HCT116 (cell line): ENCODE measurements at regions not wholly inside any gene's neighbourhood (a gene's known extent, or its start where the extent isn't known, plus 50 kb on each side); places are given as distances from the start of the nearest gene placed in this dataset.
"Not testable (repeated sequence)": the region's sequence is repeated elsewhere in the genome, so short reads cannot be mapped to it uniquely, and the experiment has no call there.

ENCODE experiments used
- ATAC-seq: fragments of 200-7000 bp; cut with Tn5 transposase; 2 replicates; pipeline ENCODE4 v1.9.1; 2020; ENCODE audit warnings: mild to moderate bottlenecking, moderate library complexity
- BruUV-seq: library from RNA; stranded (reverse); fragments of 400-500 nt; replicated peaks from 2 replicates; lab custom pipeline; 2021; lab: Mats Ljungman, UMichigan
- CTCF ChIA-PET: fragments of 300-600 bp; sonication (Branson Sonifier 250); formaldehyde crosslinking; loops from one replicate; lab custom pipeline; 2021; ENCODE audit warnings: antibody characterized with exemption; lab: Charles Lee
- POLR2A ChIA-PET: fragments of 300-600, 350-600 bp; sonication (Branson Sonifier 250); formaldehyde crosslinking; loops from one replicate; lab custom pipeline; 2021; ENCODE audit warnings: antibody characterized with exemption; lab: Charles Lee
- RAD21 ChIA-PET, 2 experiments: fragments of 300-600 bp; sonication (Branson Sonifier 250); formaldehyde crosslinking; loops; one replicate each; lab custom pipeline; 2023; ENCODE audit warnings: low total read pairs in 2 of 2; ENCODE audit not compliant: uncharacterized antibody in 2 of 2, unreplicated experiment in 2 of 2, low non-redundant PET in 1 of 2; lab: Charles Lee
- DNase-seq: peaks from one replicate; pipeline ENCODE4 v3.0.0-alpha.2; 2010; ENCODE audit warnings: low read depth, low spot score
- H2AFZ ChIP-seq: fragments of 200-600 bp; shearing (Covaris generic), sonication (generic); 2 replicates; pipeline ENCODE4 v1.6.1; 2017; ENCODE audit warnings: low read depth, mixed run types, mixed read lengths, antibody characterized with exemption, low read length; ENCODE audit not compliant: poor library complexity, severe bottlenecking
- H3K27ac ChIP-seq: 2 replicates; pipeline ENCODE4 v1.5.1; 2012; ENCODE audit warnings: low read depth, low read length
- H3K27me3 ChIP-seq: fragments of 200-600 bp; sonication (generic); 2 replicates; pipeline ENCODE4 v1.6.1; 2016; ENCODE audit warnings: mixed run types, low read length, mixed read lengths; ENCODE audit not compliant: insufficient read depth
- H3K36me3 ChIP-seq, 2 experiments: fragments of 200-500 bp in 1 of 2; fragments of 200-600 bp in 1 of 2; sonication (Bioruptor generic) in 1 of 2; sonication (generic) in 1 of 2; 2 replicates each; pipeline versions ENCODE4 v1.5.1 to v1.6.1; 2014 to 2016; ENCODE audit warnings: low read length in 2 of 2, inconsistent platforms in 1 of 2, mixed read lengths in 1 of 2, mixed run types in 1 of 2; ENCODE audit not compliant: insufficient read depth in 2 of 2, control insufficient read depth in 1 of 2
- H3K4me1 ChIP-seq, 2 experiments: fragments of 200-600 bp in 1 of 2; sonication (generic) in 1 of 2; 2 replicates each; pipeline versions ENCODE4 v1.5.1 to v1.6.1; 2012 to 2017; ENCODE audit warnings: low read length in 2 of 2, inconsistent platforms in 1 of 2, mild to moderate bottlenecking in 1 of 2, mixed read lengths in 1 of 2, mixed run types in 1 of 2, moderate library complexity in 1 of 2; ENCODE audit not compliant: insufficient read depth in 2 of 2, control insufficient read depth in 1 of 2
- H3K4me2 ChIP-seq: fragments of 200-600 bp; sonication (generic); 2 replicates; pipeline ENCODE4 v1.6.1; 2017; ENCODE audit warnings: mixed run types, low read length, mixed read lengths
- H3K4me3 ChIP-seq, 2 experiments: fragments of 200-600 bp in 1 of 2; sonication (generic) in 1 of 2; replicated peaks in 1 of 2; 2 replicates each; pipeline ENCODE4 v1.5.1; 2011 to 2016; ENCODE audit warnings: low read length in 2 of 2, control low read depth in 1 of 2, low read depth in 1 of 2, mild to moderate bottlenecking in 1 of 2, mixed read lengths in 1 of 2, mixed run types in 1 of 2
- H3K79me2 ChIP-seq: fragments of 200-600 bp; sonication (generic); 2 replicates; pipeline ENCODE4 v1.6.1; 2017; ENCODE audit warnings: mild to moderate bottlenecking, mixed run types, low read length, moderate library complexity, mixed read lengths; ENCODE audit not compliant: insufficient read depth
- H3K9ac ChIP-seq: fragments of 200-600 bp; sonication (generic); 2 replicates; pipeline ENCODE4 v1.6.1; 2016; ENCODE audit warnings: low read length, mixed read lengths
- H3K9me2 ChIP-seq: fragments of 200-600 bp; sonication (generic), shearing (Covaris generic); 2 replicates; pipeline ENCODE4 v1.6.1; 2017; ENCODE audit warnings: mixed run types, mild to moderate bottlenecking, moderate library complexity; ENCODE audit not compliant: insufficient read depth
- H3K9me3 ChIP-seq, 2 experiments: fragments of 200-500 bp in 1 of 2; fragments of 200-600 bp in 1 of 2; sonication (Bioruptor generic) in 1 of 2; sonication (generic) in 1 of 2; 2 replicates each; pipeline ENCODE4 v1.6.1; 2014 to 2017; ENCODE audit warnings: low read length in 2 of 2, mixed read lengths in 2 of 2, inconsistent platforms in 1 of 2, low read depth in 1 of 2, mild to moderate bottlenecking in 1 of 2, mixed run types in 1 of 2, moderate library complexity in 1 of 2; ENCODE audit not compliant: control insufficient read depth in 1 of 2, insufficient read depth in 1 of 2
- H4K20me1 ChIP-seq: fragments of 200-600 bp; sonication (generic), shearing (Covaris generic); 2 replicates; pipeline ENCODE4 v1.6.1; 2017; ENCODE audit warnings: mixed run types, mild to moderate bottlenecking, moderate library complexity; ENCODE audit not compliant: insufficient read depth
- EGR1 ChIP-seq: IDR thresholded peaks from 2 replicates; pipeline ENCODE4 v1.6.1; 2012; ENCODE audit warnings: low read depth
- JUND ChIP-seq: IDR thresholded peaks from 2 replicates; pipeline ENCODE4 v1.6.1; 2012
- SP1 ChIP-seq: IDR thresholded peaks from 2 replicates; pipeline ENCODE4 v1.6.1; 2012; ENCODE audit warnings: low read depth
- YY1 ChIP-seq: IDR thresholded peaks from 2 replicates; pipeline ENCODE4 v1.6.1; 2011; ENCODE audit warnings: low read length, low read depth, moderate library complexity, mild to moderate bottlenecking; ENCODE audit not compliant: insufficient replicate concordance; ENCODE audit errors: extremely low read depth
- intact Hi-C: fragments of 100-400 bp; cut with micrococcal nuclease; formaldehyde crosslinking; loops from 2 replicates; pipeline ENCODE4 v1.10.0; 2022

DNA sequence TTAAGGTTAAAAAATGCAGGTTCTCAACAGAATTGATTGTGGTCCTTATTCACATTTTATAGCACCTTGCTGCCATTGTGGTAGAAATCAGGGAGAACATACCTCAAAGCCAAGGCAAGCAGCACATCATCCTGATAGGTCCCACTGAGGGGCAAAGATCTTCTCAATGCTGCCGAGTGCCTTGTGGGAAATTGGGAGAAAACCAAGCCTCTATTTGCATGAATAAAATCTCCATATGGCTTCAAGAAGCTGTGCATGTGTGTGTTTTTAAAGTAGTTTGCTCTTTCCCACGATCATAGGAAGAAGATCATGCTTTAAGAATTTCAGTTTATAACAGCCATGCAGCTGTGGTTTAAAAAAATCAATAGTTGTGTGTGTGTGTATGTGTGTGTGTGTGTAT, 216.9 kb upstream of the FBXL7 start:
- H3K27me3 ChIP-seq, result no peaks in the 10 kb centered on the region
- DNase-seq (no peak), ATAC-seq (no peak)
- POLR2A ChIA-PET, result no interaction called here
- H3K36me3 ChIP-seq, result no peaks in the 10 kb centered on the region
- no peaks in the 10 kb centered on the region for H3K9me2 ChIP-seq
- TF ChIP-seq YY1, result no peak
- H4K20me1 ChIP-seq, result no peaks in the 10 kb centered on the region
- H3K4me1 ChIP-seq, result no peaks in the 10 kb centered on the region
- no peak overlapping the region for H2AFZ ChIP-seq
- H3K9ac ChIP-seq, result no peak overlapping the region
- no peak overlapping the region for H3K4me3 ChIP-seq
- intact Hi-C loops, result no loop called here
- no peak overlapping the region for H3K4me2 ChIP-seq
- H3K79me2 ChIP-seq, result no peaks in the 10 kb centered on the region
- RAD21 ChIA-PET, result no interaction called here
- CTCF ChIA-PET, result no interaction called here
- BruUV-seq, result no TSS peak
- peaks cover 4 to 20% of the 10 kb centered on the region in 2 experiments; a peak in 2 of 4 replicates for H3K9me3 ChIP-seq
- no peak overlapping the region for H3K27ac ChIP-seq

DNA sequence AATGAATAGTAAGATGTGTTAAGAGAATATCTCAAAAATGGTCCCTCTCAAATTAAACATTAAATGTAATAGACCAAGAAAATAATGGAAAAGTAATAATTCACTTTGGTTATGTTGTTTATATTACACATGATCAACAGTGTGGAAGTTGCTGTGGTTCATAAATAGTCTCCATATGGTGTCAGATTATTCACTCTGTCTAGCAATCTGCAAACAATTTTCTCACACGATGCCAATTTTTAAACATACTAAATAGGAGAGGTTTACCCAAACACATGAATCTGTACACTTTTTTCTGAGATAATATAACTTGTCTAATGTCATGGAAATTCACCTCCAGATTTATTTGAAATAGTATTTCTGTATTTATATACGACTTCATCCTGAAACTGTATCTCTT, 217.4 kb upstream of the FBXL7 start:
- Histone ChIP-seq H3K27me3 (no peaks in the 10 kb centered on the region), H3K9me3 (peaks cover 4 to 20% of the 10 kb centered on the region in 2 experiments; a peak in 2 of 4 replicates), H3K4me1 (no peaks in the 10 kb centered on the region), H2AFZ (no peak overlapping the region), H3K4me2 (no peak overlapping the region), H4K20me1 (no peaks in the 10 kb centered on the region), H3K27ac (no peak overlapping the region), H3K79me2 (no peaks in the 10 kb centered on the region), H3K4me3 (no peak overlapping the region), H3K36me3 (no peaks in the 10 kb centered on the region), H3K9me2 (no peaks in the 10 kb centered on the region), H3K9ac (no peak overlapping the region)
- no peak for TF ChIP-seq SP1
- no peak for TF ChIP-seq EGR1
- TF ChIP-seq JUND, result no peak
- CTCF ChIA-PET, result no interaction called here
- POLR2A ChIA-PET, result no interaction called here
- ATAC-seq (no peak), DNase-seq (no peak)
- intact Hi-C loops, result no loop called here
- RAD21 ChIA-PET, result no interaction called here
- no TSS peak for BruUV-seq

DNA sequence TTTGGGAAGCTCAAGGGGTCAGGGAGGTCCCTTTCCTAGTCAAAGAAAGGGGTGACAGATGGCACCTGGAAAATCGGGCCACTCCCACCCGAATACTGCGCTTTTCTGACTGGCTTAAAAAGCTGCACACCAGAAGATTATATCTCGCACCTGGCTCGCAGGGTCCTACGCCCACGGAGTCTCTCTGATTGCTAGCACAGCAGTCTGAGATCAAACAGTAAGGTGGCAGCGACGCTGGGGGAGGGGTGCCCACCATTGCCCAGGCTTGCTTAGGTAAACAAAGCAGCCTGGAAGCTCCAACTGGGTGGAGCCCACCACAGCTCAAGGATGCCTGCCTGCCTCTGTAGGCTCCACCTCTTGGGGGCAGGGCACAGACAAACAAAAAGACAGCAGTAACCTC, 228.4 kb upstream of the FBXL7 start:
- H3K4me2 ChIP-seq, CTCF ChIA-PET, H3K9ac ChIP-seq, H3K9me2 ChIP-seq, BruUV-seq, RAD21 ChIA-PET, H4K20me1 ChIP-seq, H2AFZ ChIP-seq, H3K4me1 ChIP-seq, H3K4me3 ChIP-seq, DNase-seq, H3K27me3 ChIP-seq, H3K36me3 ChIP-seq, H3K79me2 ChIP-seq, POLR2A ChIA-PET, intact Hi-C loops, H3K27ac ChIP-seq, ATAC-seq: not testable (repeated sequence)
- H3K9me3 ChIP-seq, result peaks cover under 1 to 16% of the 10 kb centered on the region in 2 experiments; a peak in 3 of 4 replicates
